Common myeloid progenitor, CD34-positive (primary cell): ENCODE measurements at regions not wholly inside any gene's neighbourhood (a gene's known extent, or its start where the extent isn't known, plus 50 kb on each side); places are given as distances from the start of the nearest gene placed in this dataset.

ENCODE experiments used
- CTCF ChIA-PET: fragments of 350-600 bp; sonication (Branson Sonifier 250); formaldehyde crosslinking; loops from one replicate; lab custom pipeline; 2021; ENCODE audit warnings: antibody characterized with exemption; lab: Charles Lee
- POLR2A ChIA-PET: fragments of 350-600 bp; sonication (Branson Sonifier 250); formaldehyde crosslinking; loops from one replicate; lab custom pipeline; 2021; ENCODE audit warnings: antibody characterized with exemption; lab: Charles Lee
- DNase-seq, 3 donors: peaks; one replicate each; pipeline versions ENCODE4 v3.0.0 to v3.0.0-alpha.2; 2013
- H3K27ac ChIP-seq, 2 experiments: 1 replicate in 1 of 2; 2 replicates in 1 of 2; pipeline ENCODE4 v1.7.0; 2013; ENCODE audit warnings: inconsistent platforms in 2 of 2, low read length in 2 of 2, mild to moderate bottlenecking in 2 of 2, low read depth in 1 of 2, moderate library complexity in 1 of 2; ENCODE audit not compliant: severe bottlenecking in 2 of 2, insufficient read depth in 1 of 2, poor library complexity in 1 of 2
- H3K27me3 ChIP-seq, 5 experiments: replicated peaks in 2 of 5; 1 replicate in 3 of 5; 2 replicates in 2 of 5; pipeline versions ENCODE4 v1.6.1 to v1.7.0; 2013; ENCODE audit warnings: low read length in 4 of 5, mild to moderate bottlenecking in 2 of 5, moderate library complexity in 2 of 5, inconsistent platforms in 1 of 5; ENCODE audit not compliant: insufficient read depth in 5 of 5, control insufficient read depth in 4 of 5
- H3K36me3 ChIP-seq, 4 experiments: 1 replicate in 2 of 4; 2 replicates in 2 of 4; pipeline versions ENCODE4 v1.6.1 to v1.7.0; 2013; ENCODE audit warnings: low read length in 3 of 4, control low read depth in 1 of 4, mild to moderate bottlenecking in 1 of 4; ENCODE audit not compliant: control insufficient read depth in 4 of 4, insufficient read depth in 4 of 4
- H3K4me1 ChIP-seq, 4 experiments: 1 replicate in 3 of 4; 2 replicates in 1 of 4; pipeline versions ENCODE4 v1.6.1 to v1.7.1; 2013; ENCODE audit warnings: low read length in 3 of 4, mild to moderate bottlenecking in 3 of 4, control low read depth in 1 of 4, inconsistent platforms in 1 of 4, moderate library complexity in 1 of 4; ENCODE audit not compliant: control insufficient read depth in 4 of 4, insufficient read depth in 4 of 4; ENCODE audit errors: control extremely low read depth in 1 of 4
- H3K4me3 ChIP-seq, 7 experiments: 1 replicate in 4 of 7; 2 replicates in 3 of 7; pipeline versions ENCODE4 v1.5.1 to v1.7.0; 2013; ENCODE audit warnings: mild to moderate bottlenecking in 7 of 7, low read length in 6 of 7, moderate library complexity in 6 of 7, inconsistent platforms in 2 of 7, low read depth in 2 of 7, control low read depth in 1 of 7; ENCODE audit not compliant: insufficient read depth in 4 of 7, control insufficient read depth in 1 of 7; ENCODE audit errors: extremely low read depth in 1 of 7
- H3K9me3 ChIP-seq, 5 experiments: 1 replicate in 4 of 5; 2 replicates in 1 of 5; pipeline versions ENCODE4 v1.6.1 to v1.7.1; 2013; ENCODE audit warnings: low read length in 4 of 5, mild to moderate bottlenecking in 2 of 5, inconsistent platforms in 1 of 5, low read depth in 1 of 5, moderate library complexity in 1 of 5; ENCODE audit not compliant: control insufficient read depth in 4 of 5, insufficient read depth in 2 of 5; ENCODE audit errors: control extremely low read depth in 1 of 5
- WGBS: methylation state at CpG from one replicate; pipeline ENCODE4 v1.1.5; 2013; ENCODE audit not compliant: insufficient coverage; 5-methylcytosine and 5-hydroxymethylcytosine counted together

DNA sequence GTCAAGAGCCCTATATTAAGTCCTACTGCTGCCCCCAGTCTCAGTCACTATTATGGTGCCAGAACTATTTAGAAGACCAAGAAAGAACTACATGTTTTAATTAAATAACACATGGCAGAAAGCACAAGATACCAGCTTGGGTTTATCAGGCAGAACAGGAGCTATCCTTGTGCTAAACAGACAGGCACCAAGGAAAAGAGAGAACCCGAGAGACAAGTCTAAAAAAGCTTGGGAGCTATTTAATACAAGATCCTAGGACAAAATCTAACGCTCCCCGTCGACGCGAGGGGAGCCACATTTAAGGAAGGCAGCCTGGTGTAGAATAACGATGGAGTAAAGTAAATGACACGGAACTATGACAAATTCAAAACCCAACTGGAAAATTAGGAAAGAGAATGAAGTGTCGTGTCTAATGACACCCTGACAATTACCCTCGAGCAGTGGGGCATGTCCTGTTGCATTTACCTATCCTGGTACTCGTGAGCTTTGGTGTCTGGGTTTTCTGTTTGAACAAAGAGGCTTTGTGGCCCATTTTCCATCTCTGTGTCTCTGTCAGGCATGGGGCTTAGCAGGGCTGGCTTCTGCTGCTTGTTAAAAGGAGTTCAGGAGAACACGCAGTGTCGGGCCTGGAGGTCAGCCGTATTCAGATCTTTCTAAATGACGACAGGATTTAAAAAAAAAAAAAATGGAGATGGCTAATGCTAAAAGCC is 140.6 kb downstream of the ETNK1 start:
- DNase-seq: no peak
- POLR2A ChIA-PET: no interaction called here
- no peaks in the 10 kb centered on the region for H3K9me3 ChIP-seq
- H3K27ac ChIP-seq: no peak overlapping the region
- CTCF ChIA-PET: no interaction called here
- no peak overlapping the region for H3K4me3 ChIP-seq
- 94% methylated on average over 10 of the region's 15 CpGs for WGBS
- no peaks in the 10 kb centered on the region for H3K36me3 ChIP-seq
- H3K27me3 ChIP-seq: no peaks in the 10 kb centered on the region
- H3K4me1 ChIP-seq: no peaks in the 10 kb centered on the region

DNA sequence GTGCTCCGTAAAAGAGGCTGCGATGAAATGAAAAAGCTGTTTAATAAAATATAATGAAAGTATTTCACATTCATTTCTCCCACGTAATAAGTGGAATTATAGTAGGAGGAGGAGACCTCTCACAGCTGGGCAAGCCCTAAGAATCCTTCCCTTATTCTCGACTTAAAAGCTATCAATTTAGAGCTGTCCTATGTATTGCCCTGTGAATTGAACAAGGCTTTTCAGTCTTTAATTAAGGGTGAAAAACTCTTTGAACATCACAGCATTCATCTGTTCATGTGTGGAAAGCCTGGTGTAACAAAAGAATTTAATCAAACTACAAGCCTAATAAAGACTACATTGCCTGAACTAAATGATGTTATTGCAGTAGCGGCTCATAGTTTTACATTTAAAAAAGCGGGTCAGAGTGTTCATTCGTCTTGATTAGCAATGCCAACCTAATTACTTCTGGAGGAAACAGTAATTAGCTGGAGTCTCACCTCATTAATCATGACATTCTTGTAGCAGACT is 142.0 kb downstream of the ETNK1 start:
- H3K4me3 ChIP-seq: no peak overlapping the region
- CTCF ChIA-PET: no interaction called here
- H3K4me1 ChIP-seq: no peaks in the 10 kb centered on the region
- no peak for DNase-seq
- POLR2A ChIA-PET: no interaction called here
- WGBS: no CpG with 5 or more reads among the region's 7 CpGs
- H3K27ac ChIP-seq: no peak overlapping the region
- H3K9me3 ChIP-seq: no peaks in the 10 kb centered on the region
- no peaks in the 10 kb centered on the region for H3K27me3 ChIP-seq
- H3K36me3 ChIP-seq: no peaks in the 10 kb centered on the region

DNA sequence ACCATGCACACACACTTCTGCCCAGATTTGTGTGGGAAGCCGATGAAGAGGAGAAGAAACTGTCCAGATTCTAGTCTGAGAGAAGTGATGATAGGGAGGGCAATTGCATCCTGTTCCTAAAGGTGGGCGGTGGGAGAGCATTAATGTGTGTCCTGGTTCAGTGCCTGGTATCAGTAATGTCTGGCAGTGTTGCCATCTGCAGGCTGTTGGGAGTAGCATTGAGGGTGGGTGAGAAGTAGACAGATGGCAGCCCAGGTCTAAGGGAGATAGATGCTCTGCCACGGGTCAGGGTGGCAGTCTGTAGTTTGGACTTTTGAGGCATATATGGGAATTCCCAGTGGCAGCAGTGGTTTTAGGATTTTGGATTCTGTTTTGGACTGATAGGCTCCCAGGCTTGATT is 156.4 kb downstream of the ETNK1 start:
- no peak overlapping the region for H3K27ac ChIP-seq
- 100% methylated on average over 1 of the region's 3 CpGs for WGBS

DNA sequence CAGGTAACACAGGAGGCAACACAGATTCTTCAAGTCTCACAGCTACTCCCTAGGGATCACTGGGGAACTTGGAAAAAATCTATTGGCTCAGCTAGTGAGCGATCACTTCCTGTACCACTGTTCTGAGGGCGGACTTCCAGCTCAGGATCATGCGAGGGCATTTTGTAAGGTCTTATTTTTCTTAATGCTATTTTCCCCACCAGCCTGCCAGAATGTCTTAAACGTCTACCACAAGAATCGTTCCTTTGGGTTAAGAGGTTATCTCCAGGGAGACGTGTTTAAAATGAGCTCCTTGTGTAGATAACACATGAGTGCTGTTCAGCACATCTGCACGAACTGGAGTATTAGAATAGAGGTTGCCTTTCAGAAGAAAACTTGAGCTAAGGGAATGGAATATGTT is 162.6 kb downstream of the ETNK1 start:
- peaks cover 0 to 9% (median 0%) of the 10 kb centered on the region in 5 experiments for H3K9me3 ChIP-seq
- WGBS: 95% methylated on average over 7 of the region's 7 CpGs
- ChIA-PET CTCF (no interaction called here), POLR2A (no interaction called here)
- no peak overlapping the region for H3K4me3 ChIP-seq
- no peaks in the 10 kb centered on the region for H3K27me3 ChIP-seq
- no peaks in the 10 kb centered on the region for H3K36me3 ChIP-seq
- no peak overlapping the region for H3K27ac ChIP-seq
- H3K4me1 ChIP-seq: no peaks in the 10 kb centered on the region
- DNase-seq: no peak

More for the DNA sequence above, 156.4 kb downstream of the ETNK1 start:
- ChIA-PET CTCF (no interaction called here), POLR2A (no interaction called here)
- Histone ChIP-seq H3K36me3 (no peaks in the 10 kb centered on the region), H3K4me3 (no peak overlapping the region), H3K4me1 (no peaks in the 10 kb centered on the region), H3K27me3 (no peaks in the 10 kb centered on the region), H3K9me3 (peaks cover 0 to 8% (median 0%) of the 10 kb centered on the region in 5 experiments)
- DNase-seq: no peak

DNA sequence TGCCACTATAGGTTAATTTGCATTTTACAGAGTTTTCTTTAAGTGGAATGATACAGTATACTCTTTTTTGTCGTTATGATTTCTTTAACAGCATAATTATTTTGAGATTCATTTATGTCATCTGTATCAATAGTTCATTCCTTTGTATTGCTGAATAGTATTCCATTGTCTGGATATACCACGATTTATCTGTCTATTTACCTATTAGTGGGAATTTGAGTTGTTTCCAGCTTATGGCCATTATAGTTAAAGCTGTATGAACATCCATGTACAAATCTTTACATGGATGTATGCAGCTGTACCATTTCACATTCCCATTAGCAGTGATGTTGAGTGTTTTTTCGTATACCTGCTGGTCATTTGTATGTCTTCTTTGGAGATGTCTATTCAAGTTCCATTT is 163.9 kb downstream of the ETNK1 start:
- H3K27me3 ChIP-seq: no peaks in the 10 kb centered on the region
- no CpG with 5 or more reads among the region's 3 CpGs for WGBS
- CTCF ChIA-PET: no interaction called here
- H3K9me3 ChIP-seq: peaks cover 0 to 9% (median 0%) of the 10 kb centered on the region in 5 experiments
- POLR2A ChIA-PET: no interaction called here
- H3K4me3 ChIP-seq: no peak overlapping the region
- no peak overlapping the region for H3K27ac ChIP-seq
- H3K4me1 ChIP-seq: no peaks in the 10 kb centered on the region
- H3K36me3 ChIP-seq: no peaks in the 10 kb centered on the region
- no peak for DNase-seq

DNA sequence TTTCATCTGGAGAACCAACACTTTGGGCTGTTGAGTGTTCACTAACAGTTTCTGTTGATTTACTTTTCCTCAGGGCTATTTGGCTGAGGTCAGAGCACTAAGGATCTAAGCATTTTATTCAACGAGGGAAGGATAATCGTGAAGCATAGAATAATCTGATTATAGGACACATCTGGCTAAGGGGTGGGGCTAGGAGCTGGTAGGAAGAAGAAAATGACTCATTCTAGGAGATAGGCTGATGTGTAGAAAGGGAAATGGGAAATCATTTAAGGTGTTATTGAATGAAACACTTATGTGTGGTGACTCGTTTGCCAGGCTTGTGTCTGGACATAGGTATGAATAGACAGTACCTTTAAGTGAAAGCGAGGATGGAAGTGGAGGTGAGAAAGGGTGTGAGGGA is 167.2 kb downstream of the ETNK1 start:
- no peaks in the 10 kb centered on the region for H3K4me1 ChIP-seq
- H3K27ac ChIP-seq: no peak overlapping the region
- no peak overlapping the region for H3K4me3 ChIP-seq
- DNase-seq: no peak
- POLR2A ChIA-PET: interaction anchor here (0.5 kb wide), 1 partner anchor 88 kb away, joined by 4 read pairs; no protein-coding TSS in a partner anchor
- 95% methylated on average over 4 of the region's 4 CpGs for WGBS
- CTCF ChIA-PET: no interaction called here
- H3K36me3 ChIP-seq: no peaks in the 10 kb centered on the region
- H3K9me3 ChIP-seq: peaks cover 0 to 5% (median 0%) of the 10 kb centered on the region in 5 experiments
- no peaks in the 10 kb centered on the region for H3K27me3 ChIP-seq

DNA sequence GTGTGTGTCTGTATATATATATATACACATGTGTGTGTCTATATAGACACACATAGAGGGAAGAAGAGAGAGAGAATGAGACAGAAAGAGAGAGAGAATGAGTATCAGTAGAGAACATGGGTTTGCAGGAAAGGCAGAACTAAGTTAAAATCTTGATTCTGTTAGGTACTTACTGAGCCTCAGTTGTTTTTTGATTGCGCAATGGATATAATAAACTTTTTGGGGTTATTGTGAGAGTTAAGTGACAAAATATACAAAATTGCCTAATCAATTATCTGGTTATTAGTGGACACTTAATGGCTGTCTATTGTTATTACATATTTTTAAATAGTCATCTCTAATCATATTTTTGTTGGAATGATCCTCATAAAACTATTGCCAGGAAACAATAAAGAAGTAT is 169.0 kb downstream of the ETNK1 start:
- Histone ChIP-seq H3K27ac (no peak overlapping the region), H3K9me3 (peaks cover 0 to 2% (median 0%) of the 10 kb centered on the region in 5 experiments), H3K4me1 (no peaks in the 10 kb centered on the region), H3K27me3 (no peaks in the 10 kb centered on the region), H3K36me3 (no peaks in the 10 kb centered on the region), H3K4me3 (no peak overlapping the region)
- ChIA-PET CTCF (no interaction called here), POLR2A (no interaction called here)
- no CpG with 5 or more reads among the region's 1 CpG for WGBS
- DNase-seq: no peak
